ENCODE measurements at regions not wholly inside any gene's neighbourhood (a gene's known extent, or its start where the extent isn't known, plus 50 kb on each side); places are given as distances from the start of the nearest gene placed in this dataset.

DNA sequence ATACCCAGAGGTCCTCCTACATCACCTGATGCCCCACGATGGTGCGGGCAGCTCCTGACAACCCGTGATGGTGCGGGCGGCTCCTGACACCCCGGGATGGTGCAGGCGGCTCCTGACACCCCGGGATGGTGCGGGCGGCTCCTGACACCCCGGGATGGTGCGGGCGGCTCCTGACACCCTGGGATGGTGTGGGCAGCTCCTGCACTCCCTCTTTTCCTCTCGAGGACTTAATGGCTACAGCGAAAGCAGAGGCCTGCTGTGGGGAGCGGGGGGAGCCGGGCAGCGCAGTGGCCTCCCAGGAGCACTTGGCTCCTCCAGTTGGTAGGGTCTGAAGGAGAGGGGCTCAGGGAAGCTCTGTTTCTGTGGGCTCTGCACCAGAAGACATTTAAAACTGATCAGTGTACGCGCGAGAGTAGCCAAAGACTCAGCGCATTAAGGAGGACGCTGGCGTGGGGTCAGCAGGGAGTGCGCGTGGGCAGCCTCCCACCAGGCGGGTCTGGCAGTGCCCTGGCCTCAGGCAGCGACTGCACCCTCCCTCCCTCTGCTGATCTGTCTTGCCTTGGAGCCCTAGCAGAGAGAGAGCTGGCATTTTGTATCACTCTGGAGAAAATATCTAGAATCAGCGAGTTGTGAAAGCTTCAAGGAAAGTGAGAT is 464.5 kb upstream of the MYT1L start:
- no peaks in the 10 kb centered on the region for H3K36me3 ChIP-seq (ENCODE audit: control insufficient read depth, insufficient read depth, low read length)
- no peak overlapping the region for H3K27ac ChIP-seq (ENCODE audit: low read depth, low read length)
- H3K4me1 ChIP-seq (ENCODE audit: control insufficient read depth, insufficient read depth, low read length) = no peaks in the 10 kb centered on the region
- H3K4me3 ChIP-seq (ENCODE audit: low read length) = no peak overlapping the region
- H3K9ac ChIP-seq (ENCODE audit: low read length) = no peak overlapping the region
- H3K27me3 ChIP-seq (ENCODE audit: control insufficient read depth, insufficient read depth, low read length) = no peaks in the 10 kb centered on the region

DNA sequence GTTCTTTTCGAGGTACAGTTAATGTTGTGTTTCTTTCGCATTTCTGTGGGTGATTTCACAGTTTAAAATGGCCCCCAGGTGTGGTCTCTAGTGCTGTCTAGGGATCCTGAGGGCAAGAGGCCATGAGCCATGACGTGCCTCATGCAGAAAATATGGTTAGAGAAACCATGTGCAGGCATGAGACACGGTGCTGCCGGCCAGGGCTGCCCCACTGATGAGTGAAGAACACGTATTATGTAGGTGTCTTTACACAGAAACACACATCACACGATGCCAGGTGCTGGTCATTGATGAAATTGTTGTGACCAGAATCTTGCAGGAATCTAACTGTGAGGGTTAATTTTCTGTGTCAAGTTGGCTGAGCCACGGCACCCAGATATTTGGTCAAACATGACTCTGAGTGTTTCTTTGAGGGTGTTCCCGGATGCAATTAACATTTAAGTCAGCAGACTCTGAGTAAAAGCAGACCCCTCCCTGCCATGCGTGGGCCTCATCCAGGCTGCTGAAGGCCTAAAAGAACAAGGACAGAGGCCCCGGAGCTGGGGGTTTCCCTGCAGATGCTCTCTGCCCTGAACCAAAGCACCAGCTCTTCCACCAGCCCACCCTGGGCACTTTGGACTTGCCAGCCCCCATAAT is 463.0 kb upstream of the MYT1L start:
- no peaks in the 10 kb centered on the region for H3K4me1 ChIP-seq (ENCODE audit: control insufficient read depth, insufficient read depth, low read length)
- no peaks in the 10 kb centered on the region for H3K36me3 ChIP-seq (ENCODE audit: control insufficient read depth, insufficient read depth, low read length)
- no peak overlapping the region for H3K9ac ChIP-seq (ENCODE audit: low read length)
- H3K4me3 ChIP-seq (ENCODE audit: low read length) = no peak overlapping the region
- H3K27ac ChIP-seq (ENCODE audit: low read depth, low read length) = no peak overlapping the region
- H3K27me3 ChIP-seq (ENCODE audit: control insufficient read depth, insufficient read depth, low read length) = no peaks in the 10 kb centered on the region

DNA sequence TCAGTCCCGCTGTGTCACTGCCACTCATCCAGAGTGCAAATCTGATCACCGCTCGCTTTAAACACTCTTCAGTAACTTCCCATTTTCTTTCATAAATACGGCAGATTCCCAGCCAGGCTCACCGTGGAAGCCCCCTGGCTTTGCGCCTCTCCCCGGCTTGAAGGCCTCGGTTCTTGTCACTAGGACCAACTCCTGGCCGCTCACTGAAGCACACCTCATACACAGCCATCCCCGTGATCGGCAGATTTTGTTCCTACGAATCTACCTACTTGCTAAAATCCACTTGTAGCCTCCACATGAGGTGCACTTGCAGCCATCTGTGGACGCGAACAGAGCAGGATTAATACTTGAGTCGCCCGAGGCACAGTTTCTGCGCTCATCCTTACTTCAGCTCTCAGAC is 462.4 kb upstream of the MYT1L start:
- H3K4me3 ChIP-seq (ENCODE audit: low read length) = no peak overlapping the region
- no peak overlapping the region for H3K9ac ChIP-seq (ENCODE audit: low read length)
- H3K27me3 ChIP-seq (ENCODE audit: control insufficient read depth, insufficient read depth, low read length) = no peaks in the 10 kb centered on the region
- no peaks in the 10 kb centered on the region for H3K36me3 ChIP-seq (ENCODE audit: control insufficient read depth, insufficient read depth, low read length)
- H3K27ac ChIP-seq (ENCODE audit: low read depth, low read length) = no peak overlapping the region
- H3K4me1 ChIP-seq (ENCODE audit: control insufficient read depth, insufficient read depth, low read length) = no peaks in the 10 kb centered on the region

DNA sequence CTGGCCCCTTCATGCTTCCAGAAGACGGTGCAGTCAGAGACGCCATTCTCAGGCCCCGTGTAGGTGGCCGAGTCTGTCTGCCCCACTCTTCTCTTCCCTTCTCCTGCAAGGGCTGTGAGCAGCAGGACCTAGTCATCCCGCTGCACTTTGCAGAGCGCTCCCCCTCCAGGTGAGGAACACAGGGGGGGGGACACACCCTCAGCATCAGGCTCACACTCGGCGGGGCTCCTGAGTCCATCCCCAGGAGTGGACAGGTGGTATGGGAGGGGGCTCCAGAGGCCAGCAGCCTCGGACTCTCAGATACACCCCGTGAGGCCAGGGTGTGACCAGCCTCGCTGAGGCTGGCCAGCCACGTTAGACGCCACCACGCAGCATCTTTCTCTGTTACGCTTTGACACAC is 460.5 kb upstream of the MYT1L start:
- Histone ChIP-seq H3K4me1 (ENCODE audit: control insufficient read depth, insufficient read depth, low read length) (no peaks in the 10 kb centered on the region), H3K9ac (ENCODE audit: low read length) (no peak overlapping the region), H3K36me3 (ENCODE audit: control insufficient read depth, insufficient read depth, low read length) (no peaks in the 10 kb centered on the region), H3K27ac (ENCODE audit: low read depth, low read length) (no peak overlapping the region), H3K27me3 (ENCODE audit: control insufficient read depth, insufficient read depth, low read length) (no peaks in the 10 kb centered on the region), H3K4me3 (ENCODE audit: low read length) (no peak overlapping the region)

DNA sequence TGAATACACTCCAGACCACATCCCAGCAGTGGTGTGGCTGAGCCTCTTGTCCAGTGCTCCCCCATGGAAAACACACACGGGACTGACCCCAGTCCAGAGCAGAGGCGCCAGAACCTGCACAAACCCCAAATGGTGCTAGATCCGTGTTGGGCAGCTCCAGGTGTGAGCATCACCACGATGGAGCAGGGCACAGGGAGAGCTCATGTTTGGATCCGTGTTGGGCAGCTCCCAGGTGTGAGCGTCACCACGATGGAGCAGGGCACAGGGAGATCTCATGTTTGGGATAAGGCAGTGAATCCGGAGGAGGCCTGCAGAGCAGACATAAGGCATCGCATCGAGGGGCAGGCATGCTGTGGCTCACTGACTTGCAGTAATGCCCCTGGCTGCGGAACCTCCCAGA is 460.0 kb upstream of the MYT1L start:
- no peak overlapping the region for H3K4me3 ChIP-seq (ENCODE audit: low read length)

DNA sequence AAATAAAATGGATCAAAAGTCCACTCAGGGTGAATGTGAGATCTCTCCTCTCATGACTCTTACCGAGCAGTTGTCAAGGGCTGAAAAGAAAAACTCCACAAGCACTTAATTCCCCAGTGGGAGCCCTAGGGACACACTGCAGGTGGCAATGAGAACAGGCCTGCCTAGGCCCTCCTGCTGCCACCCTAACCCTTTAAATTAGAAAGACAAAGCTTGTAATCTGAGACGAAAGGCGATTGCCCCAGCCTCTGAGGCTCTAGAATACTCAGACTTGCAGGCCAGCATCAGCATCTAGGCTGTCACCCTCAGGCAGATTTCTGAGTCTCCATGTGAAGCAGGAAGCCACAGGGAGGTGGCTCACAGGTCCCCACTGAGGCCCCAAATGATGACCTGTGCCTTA is 457.0 kb upstream of the MYT1L start:
- Histone ChIP-seq H3K27me3 (ENCODE audit: control insufficient read depth, insufficient read depth, low read length) (no peaks in the 10 kb centered on the region), H3K4me3 (ENCODE audit: low read length) (no peak overlapping the region)

More for the DNA sequence above, 460.0 kb upstream of the MYT1L start:
- Histone ChIP-seq H3K27me3 (ENCODE audit: control insufficient read depth, insufficient read depth, low read length) (no peaks in the 10 kb centered on the region), H3K4me1 (ENCODE audit: control insufficient read depth, insufficient read depth, low read length) (no peaks in the 10 kb centered on the region), H3K36me3 (ENCODE audit: control insufficient read depth, insufficient read depth, low read length) (no peaks in the 10 kb centered on the region), H3K9ac (ENCODE audit: low read length) (no peak overlapping the region), H3K27ac (ENCODE audit: low read depth, low read length) (no peak overlapping the region)

DNA sequence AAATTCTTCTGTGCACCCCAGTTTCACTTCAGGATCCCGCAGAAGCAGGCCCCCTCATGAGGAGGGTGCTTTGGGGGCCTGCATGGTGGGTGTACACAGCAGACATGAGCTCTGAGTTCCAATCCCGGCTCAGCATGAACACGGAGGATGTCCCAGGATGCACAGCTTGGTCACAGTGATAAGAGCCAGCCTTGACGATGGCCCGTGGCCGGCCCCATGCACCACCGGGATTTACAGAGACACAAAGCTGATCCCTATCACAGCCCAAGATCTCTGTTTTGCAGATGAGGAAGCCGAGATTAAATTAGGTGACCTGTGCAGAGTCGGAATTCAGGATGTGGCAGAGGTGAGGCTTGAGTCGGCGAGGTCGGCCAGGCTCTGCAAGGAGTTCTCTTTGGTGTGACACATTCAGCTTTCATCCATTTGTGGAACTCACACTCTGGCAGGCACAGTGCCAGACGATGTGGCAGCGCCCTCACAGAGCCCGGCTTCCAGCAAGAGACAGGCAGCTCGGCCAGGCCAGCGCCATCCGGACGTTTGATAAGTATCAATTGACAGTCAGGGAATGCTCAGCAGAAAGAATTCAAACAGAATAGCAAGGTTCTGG is 456.3 kb upstream of the MYT1L start:
- Histone ChIP-seq H3K4me3 (ENCODE audit: low read length) (no peak overlapping the region), H3K27ac (ENCODE audit: low read depth, low read length) (no peak overlapping the region), H3K36me3 (ENCODE audit: control insufficient read depth, insufficient read depth, low read length) (no peaks in the 10 kb centered on the region), H3K9ac (ENCODE audit: low read length) (no peak overlapping the region), H3K4me1 (ENCODE audit: control insufficient read depth, insufficient read depth, low read length) (no peaks in the 10 kb centered on the region), H3K27me3 (ENCODE audit: control insufficient read depth, insufficient read depth, low read length) (no peaks in the 10 kb centered on the region)

More for the DNA sequence above, 457.0 kb upstream of the MYT1L start:
- no peak overlapping the region for H3K9ac ChIP-seq (ENCODE audit: low read length)
- H3K36me3 ChIP-seq (ENCODE audit: control insufficient read depth, insufficient read depth, low read length) = no peaks in the 10 kb centered on the region
- no peaks in the 10 kb centered on the region for H3K4me1 ChIP-seq (ENCODE audit: control insufficient read depth, insufficient read depth, low read length)
- no peak overlapping the region for H3K27ac ChIP-seq (ENCODE audit: low read depth, low read length)

DNA sequence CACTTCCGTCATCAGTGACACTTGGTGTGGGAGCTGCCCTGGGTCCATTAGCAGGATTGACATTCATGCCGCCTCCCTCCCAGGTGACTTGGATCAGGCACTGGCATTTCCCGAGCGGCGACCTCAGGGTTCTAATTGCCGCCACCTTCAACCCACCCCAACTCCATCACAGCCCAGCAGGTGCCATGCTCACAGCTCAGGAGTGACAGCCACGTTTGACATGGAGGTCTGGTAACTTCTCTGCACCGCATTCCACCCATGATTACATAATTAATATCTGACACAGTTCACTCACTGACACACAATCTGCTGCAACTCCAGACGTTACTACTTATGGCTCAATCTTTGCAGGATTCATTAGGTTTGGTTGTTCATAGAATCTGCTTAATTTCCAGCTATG is 450.9 kb upstream of the MYT1L start:
- Histone ChIP-seq H3K4me1 (ENCODE audit: control insufficient read depth, insufficient read depth, low read length) (no peaks in the 10 kb centered on the region), H3K36me3 (ENCODE audit: control insufficient read depth, insufficient read depth, low read length) (no peaks in the 10 kb centered on the region), H3K27me3 (ENCODE audit: control insufficient read depth, insufficient read depth, low read length) (no peaks in the 10 kb centered on the region), H3K9ac (ENCODE audit: low read length) (no peak overlapping the region), H3K4me3 (ENCODE audit: low read length) (no peak overlapping the region), H3K27ac (ENCODE audit: low read depth, low read length) (no peak overlapping the region)

DNA sequence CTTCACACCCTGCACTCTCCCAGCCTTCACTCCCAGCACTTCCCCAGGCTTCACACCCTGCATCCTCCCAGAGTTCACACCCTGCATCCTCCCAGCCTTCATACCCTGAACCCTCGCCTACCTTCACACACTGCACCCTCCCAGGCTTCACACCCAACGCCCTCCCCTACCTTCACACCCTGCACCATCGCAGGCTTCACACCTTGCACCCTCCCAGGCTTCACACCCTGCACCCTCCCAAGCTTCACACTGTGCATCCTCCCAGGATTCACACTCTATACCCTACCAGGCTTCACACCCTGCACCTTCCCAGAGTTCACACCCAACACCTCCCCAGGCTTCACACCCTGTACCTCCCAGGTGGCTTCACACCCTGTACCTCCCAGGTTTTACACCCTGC is 448.7 kb upstream of the MYT1L start:
- Histone ChIP-seq H3K4me3 (ENCODE audit: low read length) (no peak overlapping the region), H3K9ac (ENCODE audit: low read length) (no peak overlapping the region), H3K27me3 (ENCODE audit: control insufficient read depth, insufficient read depth, low read length) (no peaks in the 10 kb centered on the region), H3K27ac (ENCODE audit: low read depth, low read length) (no peak overlapping the region), H3K36me3 (ENCODE audit: control insufficient read depth, insufficient read depth, low read length) (no peaks in the 10 kb centered on the region), H3K4me1 (ENCODE audit: control insufficient read depth, insufficient read depth, low read length) (no peaks in the 10 kb centered on the region)

DNA sequence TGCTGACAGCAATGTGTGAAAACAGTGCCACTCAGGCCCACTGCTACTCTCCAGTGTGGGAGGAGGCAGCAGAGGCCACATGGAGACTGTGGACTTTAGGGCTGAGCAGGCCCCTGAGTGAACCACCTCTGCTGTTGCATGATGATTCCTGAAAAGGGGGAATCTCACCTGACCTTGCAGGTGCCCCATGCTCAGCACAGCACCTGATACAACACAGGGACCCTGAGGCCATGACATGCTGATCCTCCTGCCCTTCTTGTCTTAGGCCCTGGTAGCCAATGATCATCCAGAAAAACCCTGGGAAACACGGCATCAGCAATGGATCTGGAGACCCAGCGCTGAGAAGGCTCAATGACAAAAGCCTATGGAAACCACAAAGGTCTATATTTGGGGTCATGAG is 446.8 kb upstream of the MYT1L start:
- no peaks in the 10 kb centered on the region for H3K36me3 ChIP-seq (ENCODE audit: control insufficient read depth, insufficient read depth, low read length)
- no peaks in the 10 kb centered on the region for H3K4me1 ChIP-seq (ENCODE audit: control insufficient read depth, insufficient read depth, low read length)
- H3K4me3 ChIP-seq (ENCODE audit: low read length) = no peak overlapping the region
- H3K9ac ChIP-seq (ENCODE audit: low read length) = no peak overlapping the region
- no peaks in the 10 kb centered on the region for H3K27me3 ChIP-seq (ENCODE audit: control insufficient read depth, insufficient read depth, low read length)
- H3K27ac ChIP-seq (ENCODE audit: low read depth, low read length) = no peak overlapping the region

DNA sequence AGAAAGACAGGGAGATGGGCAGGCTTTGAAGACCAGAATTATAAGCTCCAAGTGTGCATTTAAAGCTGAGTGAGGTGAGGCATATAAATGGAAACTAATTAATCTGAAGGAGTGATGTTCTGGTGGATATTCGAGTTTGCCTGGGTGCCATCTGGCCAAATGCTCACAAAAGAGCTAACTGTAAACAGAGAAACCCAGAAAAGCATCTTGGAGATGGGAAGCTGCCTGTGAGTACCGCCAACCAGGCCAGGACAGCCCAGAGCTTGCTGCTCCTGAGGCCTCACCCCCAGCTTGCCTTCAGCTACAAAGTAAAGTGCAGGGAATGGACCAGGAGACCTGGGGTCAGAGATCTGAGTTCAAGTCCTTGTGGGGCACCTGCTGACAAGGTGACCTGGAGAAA is 446.1 kb upstream of the MYT1L start:
- no peak overlapping the region for H3K27ac ChIP-seq (ENCODE audit: low read depth, low read length)
- no peaks in the 10 kb centered on the region for H3K36me3 ChIP-seq (ENCODE audit: control insufficient read depth, insufficient read depth, low read length)
- H3K27me3 ChIP-seq (ENCODE audit: control insufficient read depth, insufficient read depth, low read length) = no peaks in the 10 kb centered on the region
- no peaks in the 10 kb centered on the region for H3K4me1 ChIP-seq (ENCODE audit: control insufficient read depth, insufficient read depth, low read length)
- H3K9ac ChIP-seq (ENCODE audit: low read length) = no peak overlapping the region
- no peak overlapping the region for H3K4me3 ChIP-seq (ENCODE audit: low read length)

DNA sequence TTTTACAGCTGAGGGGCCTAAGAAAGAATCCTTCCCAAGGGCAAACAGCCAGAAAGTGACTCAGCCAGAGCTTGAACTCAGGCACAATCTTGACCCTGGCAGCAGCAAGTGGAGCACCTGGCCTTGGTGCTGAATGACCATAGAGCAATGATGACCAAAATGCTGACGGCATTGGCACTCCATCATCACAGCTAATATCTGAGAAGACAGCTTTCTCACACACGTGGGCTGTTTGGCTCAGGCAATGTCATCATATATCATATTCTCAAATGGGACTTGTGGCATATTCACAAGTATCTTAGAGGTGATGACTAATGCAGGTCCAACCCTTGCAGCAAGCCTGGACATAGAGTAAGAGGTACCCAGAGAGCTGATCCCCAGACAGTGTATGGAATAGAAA is 443.9 kb upstream of the MYT1L start:
- no peak overlapping the region for H3K9ac ChIP-seq (ENCODE audit: low read length)
- H3K4me1 ChIP-seq (ENCODE audit: control insufficient read depth, insufficient read depth, low read length) = peaks cover 3% of the 10 kb centered on the region
- H3K27ac ChIP-seq (ENCODE audit: low read depth, low read length) = no peak overlapping the region
- no peaks in the 10 kb centered on the region for H3K27me3 ChIP-seq (ENCODE audit: control insufficient read depth, insufficient read depth, low read length)
- no peaks in the 10 kb centered on the region for H3K36me3 ChIP-seq (ENCODE audit: control insufficient read depth, insufficient read depth, low read length)
- no peak overlapping the region for H3K4me3 ChIP-seq (ENCODE audit: low read length)

DNA sequence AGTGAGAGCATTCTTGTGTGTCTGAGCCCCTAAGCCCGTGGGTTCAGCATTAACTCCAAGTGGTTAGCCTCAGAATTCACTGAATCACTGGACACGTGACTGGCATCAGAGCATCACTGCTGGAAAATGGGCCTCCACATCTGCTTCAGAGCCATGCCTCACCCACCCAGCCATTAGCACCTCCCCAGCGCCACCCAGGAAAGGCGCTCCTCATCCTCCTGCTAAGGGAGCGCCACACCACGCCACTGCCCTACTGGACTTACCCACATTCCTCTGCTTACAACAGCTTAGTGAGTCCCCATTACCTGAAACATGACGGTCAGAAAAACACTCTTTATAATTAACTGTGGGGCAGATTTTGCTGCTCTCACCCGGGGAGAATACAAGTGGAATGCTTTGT is 442.6 kb upstream of the MYT1L start:
- H3K27ac ChIP-seq (ENCODE audit: low read depth, low read length) = no peak overlapping the region

More for the DNA sequence above, 442.6 kb upstream of the MYT1L start:
- H3K4me3 ChIP-seq (ENCODE audit: low read length) = no peak overlapping the region
- peaks cover 8% of the 10 kb centered on the region for H3K4me1 ChIP-seq (ENCODE audit: control insufficient read depth, insufficient read depth, low read length)
- H3K9ac ChIP-seq (ENCODE audit: low read length) = no peak overlapping the region
- no peaks in the 10 kb centered on the region for H3K36me3 ChIP-seq (ENCODE audit: control insufficient read depth, insufficient read depth, low read length)
- no peaks in the 10 kb centered on the region for H3K27me3 ChIP-seq (ENCODE audit: control insufficient read depth, insufficient read depth, low read length)
